ENCODE measurements at regions not wholly inside any gene's neighbourhood (a gene's known extent, or its start where the extent isn't known, plus 50 kb on each side); places are given as distances from the start of the nearest gene placed in this dataset.

DNA sequence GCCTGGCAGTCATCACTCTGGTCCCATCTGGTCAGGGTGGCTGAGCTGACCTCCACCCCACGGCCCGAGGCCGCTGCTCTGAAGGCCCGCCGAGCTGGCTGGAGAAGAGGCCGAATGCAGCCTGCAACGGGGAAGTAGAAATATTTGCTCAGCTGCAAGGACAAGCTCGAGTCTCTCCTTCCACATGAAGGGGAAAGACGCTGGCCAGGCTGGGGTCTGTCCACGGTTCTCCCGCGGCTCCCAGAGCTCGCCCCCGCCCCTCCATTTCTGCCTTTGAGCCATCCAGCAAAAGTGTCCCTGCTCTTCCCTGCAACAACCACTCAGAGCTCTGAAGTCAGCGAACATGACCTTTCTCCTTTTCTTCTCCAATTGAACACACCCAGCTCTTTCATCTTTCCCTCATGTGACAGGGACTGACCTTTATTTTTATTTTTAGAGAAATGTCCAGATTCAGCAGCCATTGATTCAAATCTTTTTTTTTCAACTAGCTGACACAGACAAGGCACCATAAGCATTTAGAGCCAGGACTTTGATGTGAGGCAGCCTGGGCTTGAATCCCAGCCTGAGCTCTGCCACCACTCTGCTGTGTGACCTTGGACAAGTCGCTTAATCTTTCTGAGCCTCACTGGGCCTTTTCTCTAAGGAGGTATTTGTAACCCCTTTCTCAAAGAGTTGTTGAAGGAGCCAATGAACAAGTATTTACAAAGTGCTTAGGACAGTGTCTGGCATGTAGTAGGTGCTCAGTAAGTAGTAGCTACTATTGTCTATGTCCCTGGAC is 149.3 kb upstream of the WNT4 start:
- TF ChIP-seq, protein P1, sequence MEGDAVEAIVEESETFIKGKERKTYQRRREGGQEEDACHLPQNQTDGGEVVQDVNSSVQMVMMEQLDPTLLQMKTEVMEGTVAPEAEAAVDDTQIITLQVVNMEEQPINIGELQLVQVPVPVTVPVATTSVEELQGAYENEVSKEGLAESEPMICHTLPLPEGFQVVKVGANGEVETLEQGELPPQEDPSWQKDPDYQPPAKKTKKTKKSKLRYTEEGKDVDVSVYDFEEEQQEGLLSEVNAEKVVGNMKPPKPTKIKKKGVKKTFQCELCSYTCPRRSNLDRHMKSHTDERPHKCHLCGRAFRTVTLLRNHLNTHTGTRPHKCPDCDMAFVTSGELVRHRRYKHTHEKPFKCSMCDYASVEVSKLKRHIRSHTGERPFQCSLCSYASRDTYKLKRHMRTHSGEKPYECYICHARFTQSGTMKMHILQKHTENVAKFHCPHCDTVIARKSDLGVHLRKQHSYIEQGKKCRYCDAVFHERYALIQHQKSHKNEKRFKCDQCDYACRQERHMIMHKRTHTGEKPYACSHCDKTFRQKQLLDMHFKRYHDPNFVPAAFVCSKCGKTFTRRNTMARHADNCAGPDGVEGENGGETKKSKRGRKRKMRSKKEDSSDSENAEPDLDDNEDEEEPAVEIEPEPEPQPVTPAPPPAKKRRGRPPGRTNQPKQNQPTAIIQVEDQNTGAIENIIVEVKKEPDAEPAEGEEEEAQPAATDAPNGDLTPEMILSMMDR (IDR thresholded peaks at IDR 0.05; ENCODE audit: insufficient read depth, low read depth, low read length), result no peak
- no peak for DNase-seq (ENCODE audit: low read depth)
- H3K4me3 ChIP-seq (ENCODE audit: low read depth, low read length), result no peak overlapping the region

DNA sequence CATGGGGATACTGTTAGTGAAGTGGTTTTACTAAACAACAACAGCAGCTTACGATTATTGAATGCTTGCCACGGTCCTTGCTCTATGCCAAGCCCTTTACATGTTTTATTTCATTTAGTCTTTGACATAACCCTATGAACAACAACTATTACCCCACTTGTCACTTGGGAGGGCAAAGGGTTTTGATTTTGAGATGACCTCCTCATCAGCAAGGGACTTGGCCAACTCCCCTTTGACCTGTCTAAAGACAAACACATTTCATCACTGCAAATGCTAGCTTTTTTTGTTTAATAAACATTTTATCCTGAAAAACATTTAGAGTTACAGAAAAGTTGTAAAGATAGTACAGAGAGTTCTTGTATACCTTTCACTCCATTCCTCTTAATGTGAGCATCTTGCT is 152.5 kb upstream of the WNT4 start:
- TF ChIP-seq, protein P1 (IDR thresholded peaks at IDR 0.05; ENCODE audit: insufficient read depth, low read depth, low read length), result no peak
- DNase-seq (ENCODE audit: low read depth), result no peak
- no peak overlapping the region for H3K4me3 ChIP-seq (ENCODE audit: low read depth, low read length)

DNA sequence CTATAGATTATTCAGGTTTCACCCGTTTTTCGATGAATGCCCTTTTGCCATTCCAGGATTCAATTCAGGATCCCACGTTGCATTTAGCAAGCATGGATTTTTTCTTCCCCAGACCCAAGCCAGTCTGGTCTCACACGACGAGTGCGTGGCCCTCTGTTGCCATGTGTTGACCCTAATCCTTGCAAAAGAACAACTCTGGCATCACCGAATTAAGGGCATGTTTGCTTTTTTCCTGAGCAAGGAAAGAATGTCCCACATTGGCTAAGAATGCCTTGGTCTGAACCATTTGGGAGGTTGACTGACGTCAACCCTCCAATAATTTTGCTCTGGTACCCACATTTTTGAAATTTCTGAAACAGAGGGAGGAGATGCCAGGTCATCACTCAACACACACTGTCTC is 153.0 kb upstream of the WNT4 start:
- H3K4me3 ChIP-seq (ENCODE audit: low read depth, low read length), result no peak overlapping the region
- DNase-seq (ENCODE audit: low read depth), result no peak
- TF ChIP-seq, protein P1 (IDR thresholded peaks at IDR 0.05; ENCODE audit: insufficient read depth, low read depth, low read length), result no peak

DNA sequence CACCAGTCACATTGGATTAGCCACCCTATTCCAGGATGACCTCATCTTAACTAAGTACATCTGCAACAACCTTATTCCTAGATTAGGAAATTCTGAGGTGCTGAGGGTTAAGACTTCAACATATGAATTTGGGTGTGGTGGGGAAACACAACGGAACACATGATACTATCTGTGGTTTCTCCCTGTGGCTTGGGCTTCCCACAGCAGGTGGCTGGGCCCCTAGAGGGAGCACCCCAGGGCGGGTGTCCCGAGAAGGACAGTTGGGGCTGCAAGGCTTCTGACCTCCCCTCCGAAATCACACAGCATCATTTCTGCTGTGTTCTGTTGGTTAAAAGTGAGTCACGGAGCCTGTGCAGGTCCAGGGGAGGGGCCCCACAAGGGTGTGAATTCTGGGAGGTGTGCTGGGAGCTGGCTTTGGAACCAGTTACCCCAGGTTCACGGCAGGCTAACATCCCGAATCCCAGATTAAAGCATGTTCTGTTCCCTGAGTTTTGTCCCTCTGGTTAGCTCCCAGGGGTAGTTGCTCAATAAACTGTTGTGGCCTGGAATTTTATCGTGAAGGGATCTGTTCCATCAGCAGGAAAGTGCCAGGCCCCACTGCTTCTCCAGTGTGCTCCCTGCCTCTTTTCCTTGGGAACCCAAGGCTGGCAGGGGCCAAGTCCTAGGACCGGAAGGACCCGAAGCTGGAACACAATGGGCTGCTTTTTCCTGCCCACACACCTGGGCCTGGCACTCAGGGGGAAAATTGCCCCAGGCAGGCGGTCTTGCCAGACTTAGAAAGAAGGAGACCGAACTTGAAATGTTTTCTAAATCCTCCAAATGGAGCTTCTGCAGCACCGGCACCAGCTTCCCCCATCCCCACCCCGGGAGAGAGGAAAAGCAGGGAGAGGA is 154.0 kb upstream of the WNT4 start:
- TF ChIP-seq, protein P1 (IDR thresholded peaks at IDR 0.05; ENCODE audit: insufficient read depth, low read depth, low read length), result no peak
- peak; percentile 55 for DNase-seq (ENCODE audit: low read depth)
- no peak overlapping the region for H3K4me3 ChIP-seq (ENCODE audit: low read depth, low read length)

DNA sequence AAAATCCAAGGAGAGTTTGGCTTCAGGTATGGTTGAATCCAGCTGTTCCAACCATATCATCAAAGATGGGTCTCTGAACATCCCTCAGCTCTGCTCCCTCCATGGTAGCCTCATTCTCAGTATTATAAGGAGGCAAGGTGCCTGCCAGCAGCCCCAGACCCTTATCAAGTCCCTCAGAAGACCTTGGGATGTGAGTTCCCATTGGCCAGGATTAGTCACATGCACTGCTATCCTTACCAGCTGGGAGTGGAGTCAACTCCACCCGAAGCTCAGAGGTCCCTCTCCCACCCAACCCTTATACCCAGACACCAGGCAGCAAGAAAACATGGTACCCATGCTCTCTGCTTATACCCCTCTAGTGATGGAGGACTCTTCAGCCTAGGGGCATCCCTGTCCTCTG is 153.7 kb upstream of the ZBTB40 start:
- TF ChIP-seq, protein P1 (IDR thresholded peaks at IDR 0.05; ENCODE audit: insufficient read depth, low read depth, low read length), result no peak
- H3K4me3 ChIP-seq (ENCODE audit: low read depth, low read length), result no peak overlapping the region
- no peak for DNase-seq (ENCODE audit: low read depth)

DNA sequence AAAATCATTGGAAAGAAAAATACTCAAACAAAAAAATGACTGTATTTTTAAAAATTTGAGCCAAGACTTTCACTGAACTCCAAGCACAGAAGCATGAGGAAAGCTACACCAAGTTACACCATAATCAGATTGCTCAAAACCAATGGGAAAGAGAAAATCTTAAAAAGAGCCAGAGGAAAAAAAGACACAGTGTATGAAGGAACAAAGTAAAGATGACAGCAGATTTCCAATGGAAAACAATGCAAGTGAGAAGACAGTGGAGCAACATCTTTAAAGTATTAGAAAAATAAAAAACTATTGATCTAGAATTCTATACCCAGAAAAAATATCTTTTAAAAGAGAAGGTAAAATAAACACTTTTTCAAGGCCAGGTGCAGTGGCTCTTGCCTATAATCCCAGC is 147.8 kb upstream of the ZBTB40 start:
- no peak for DNase-seq (ENCODE audit: low read depth)
- TF ChIP-seq, protein P1 (IDR thresholded peaks at IDR 0.05; ENCODE audit: insufficient read depth, low read depth, low read length), result no peak
- no peak overlapping the region for H3K4me3 ChIP-seq (ENCODE audit: low read depth, low read length)

All from fibroblast of villous mesenchyme (primary cell).